ENCODE measurements at regions not wholly inside any gene's neighbourhood (a gene's known extent, or its start where the extent isn't known, plus 50 kb on each side); places are given as distances from the start of the nearest gene placed in this dataset.

GRCh38 chr2:236862961-236863728, 222.5 kb upstream of the COPS8 start:
- no peak overlapping the region for H2BK20ac ChIP-seq (ENCODE audit: low read length)
- H2AFZ ChIP-seq (ENCODE audit: low read length) = no peak overlapping the region
- H3K4me1 ChIP-seq (replicated peaks in 1 of 4; ENCODE audit: control insufficient read depth in 3 of 4, insufficient read depth in 4 of 4, low read length in 3 of 4) = peaks cover 2 to 8% (median 6%) of the 10 kb centered on the region in 4 experiments; a peak in 5 of 7 replicates
- H4K5ac ChIP-seq (ENCODE audit: insufficient read length, low read depth, low read length) = no peak overlapping the region
- no peak for TF ChIP-seq MAFK (IDR thresholded peaks at IDR 0.05; ENCODE audit: low read depth, low read length)
- TF ChIP-seq POLR2A (IDR thresholded peaks at IDR 0.05; ENCODE audit: control extremely low read depth in 1 of 2, low read depth in 2 of 2, low read length in 2 of 2) = no peak
- TF ChIP-seq TBP (IDR thresholded peaks at IDR 0.05; ENCODE audit: low read depth, low read length) = no peak
- TF ChIP-seq KDM5A (IDR thresholded peaks at IDR 0.05; ENCODE audit: low read length) = no peak
- no peak for TF ChIP-seq EZH2 (IDR thresholded peaks at IDR 0.05; ENCODE audit: low read depth, low read length, severe bottlenecking)
- TF ChIP-seq SP2 (IDR thresholded peaks at IDR 0.05; ENCODE audit: low read length) = no peak
- H3K9ac ChIP-seq (replicated peaks in 1 of 4; ENCODE audit: extremely low read depth in 1 of 4, low read depth in 3 of 4, low read length in 3 of 4) = no peak overlapping the region
- H3K23ac ChIP-seq (ENCODE audit: insufficient read length) = no peak overlapping the region
- H3K14ac ChIP-seq (ENCODE audit: insufficient read length) = no peak overlapping the region
- H3K79me2 ChIP-seq (ENCODE audit: control insufficient read depth in 1 of 2, insufficient read depth in 2 of 2, low read length in 2 of 2) = no peaks in the 10 kb centered on the region
- peaks cover 11 to 14% of the 10 kb centered on the region in 2 experiments; a peak in 3 of 4 replicates for H3K9me3 ChIP-seq (ENCODE audit: insufficient read depth in 2 of 2, low read depth in 1 of 2, low read length in 1 of 2)
- H3K79me1 ChIP-seq (ENCODE audit: low read depth, low read length) = no peaks in the 10 kb centered on the region
- no peak overlapping the region for H3K27ac ChIP-seq (ENCODE audit: low read depth, low read length)
- 0 out of 7 replicates have a peak, but pooled peaks cover 0 to 2% (median 0%) of the 10 kb centered on the region in 4 experiments for H3K27me3 ChIP-seq (replicated peaks in 1 of 4; ENCODE audit: control insufficient read depth in 3 of 4, extremely low read depth in 1 of 4, insufficient read depth in 3 of 4, low read length in 3 of 4)
- H4K20me1 ChIP-seq (replicated peaks in 1 of 2; ENCODE audit: control insufficient read depth in 1 of 2, insufficient read depth in 2 of 2, low read length in 2 of 2) = no peaks in the 10 kb centered on the region
- CTCF ChIA-PET (ENCODE audit: partially characterized antibody) = interaction anchor here (0.6 to 1.2 kb wide), 3 partner anchors 12 to 19 kb away, joined by 3 to 4 read pairs (median 4); no protein-coding TSS in a partner anchor
- no peak overlapping the region for H3K56ac ChIP-seq (replicated peaks; ENCODE audit: insufficient read length, low read depth, low read length)
- no peak for FAIRE-seq
- H2BK15ac ChIP-seq (ENCODE audit: low read length) = no peak overlapping the region
- H3K4me3 ChIP-seq (ENCODE audit: extremely low read depth in 1 of 4, insufficient read depth in 2 of 4, low read depth in 3 of 4, low read length in 4 of 4) = no peak overlapping the region
- no peak overlapping the region for H4K8ac ChIP-seq (ENCODE audit: extremely low read depth, insufficient read depth, low read length)
- H3K36me3 ChIP-seq (ENCODE audit: control insufficient read depth in 2 of 4, insufficient read depth in 4 of 4, low read length in 3 of 4) = no peaks in the 10 kb centered on the region
- WGBS, 2 experiments (ENCODE audit: extremely low coverage in 1 of 2, insufficient coverage in 1 of 2, insufficient read length in 1 of 2, insufficient replicate concordance in 2 of 2, low coverage in 1 of 2, low lambda C conversion rate in 2 of 2, missing lambda C conversion rate in 1 of 2) = 95% methylated on average over 9 of the region's 9 CpGs; no CpG with 5 or more reads in 1 of the 2 experiments
- H2AK5ac ChIP-seq (ENCODE audit: low read depth, low read length) = no peak overlapping the region
- no peak overlapping the region for H2BK5ac ChIP-seq (ENCODE audit: low read depth, low read length)
- POLR2A ChIA-PET (ENCODE audit: partially characterized antibody) = no interaction called here
- H2BK12ac ChIP-seq (ENCODE audit: low read depth, low read length) = no peak overlapping the region
- H2BK120ac ChIP-seq (replicated peaks; ENCODE audit: low read depth, low read length) = no peak overlapping the region
- H4K91ac ChIP-seq (replicated peaks; ENCODE audit: insufficient read length, low read length) = no peak overlapping the region
- H3K4me2 ChIP-seq (ENCODE audit: insufficient read depth in 1 of 2, low read depth in 2 of 2, low read length in 2 of 2) = no peak overlapping the region
- DNase-seq (ENCODE audit: low read depth in 1 of 2, low spot score in 2 of 2) = peak in 1 of 2 experiments; percentile 34
- no peak overlapping the region for H3K18ac ChIP-seq (ENCODE audit: extremely low read depth, low read length)
- no peak overlapping the region for H3K4ac ChIP-seq (replicated peaks; ENCODE audit: insufficient read length, low read depth, low read length)
- H3K23me2 ChIP-seq (ENCODE audit: low read depth, low read length) = no peaks in the 10 kb centered on the region

Data from H1 (cell line).